ENCODE measurements at regions not wholly inside any gene's neighbourhood (a gene's known extent, or its start where the extent isn't known, plus 50 kb on each side); places are given as distances from the start of the nearest gene placed in this dataset.

GRCh38 chr10:8282340-8282739 is 227.9 kb downstream of the GATA3 start:
- TF ChIP-seq EP300 (IDR thresholded peaks at IDR 0.05) = no peak
- TF ChIP-seq CTCF (IDR thresholded peaks at IDR 0.05) = no peak
- TF ChIP-seq KDM1A (IDR thresholded peaks at IDR 0.05; ENCODE audit: low read depth) = no peak
- no peak for TF ChIP-seq MAX (IDR thresholded peaks at IDR 0.05)
- TF ChIP-seq POLR2AphosphoS2 (conservative IDR thresholded peaks at IDR 0.05; ENCODE audit: low read length) = no peak
- no peak for TF ChIP-seq CBX2 (IDR thresholded peaks at IDR 0.05; ENCODE audit: borderline replicate concordance, low read depth)
- TF ChIP-seq POLR2A (IDR thresholded peaks at IDR 0.05; ENCODE audit: low read length) = no peak
- TF ChIP-seq FOSL2 (IDR thresholded peaks at IDR 0.05) = no peak
- no peak for TF ChIP-seq FOSL2 (CRISPR knock-in tag; IDR thresholded peaks at IDR 0.05)
- TF ChIP-seq HOXB5 (CRISPR knock-in tag; IDR thresholded peaks at IDR 0.05) = no peak
- TF ChIP-seq EHMT2 (IDR thresholded peaks at IDR 0.05; ENCODE audit: low read depth) = no peak
